ENCODE measurements at regions not wholly inside any gene's neighbourhood (a gene's known extent, or its start where the extent isn't known, plus 50 kb on each side); places are given as distances from the start of the nearest gene placed in this dataset.
"Not testable (repeated sequence)": the region's sequence is repeated elsewhere in the genome, so short reads cannot be mapped to it uniquely, and the experiment has no call there.

DNA sequence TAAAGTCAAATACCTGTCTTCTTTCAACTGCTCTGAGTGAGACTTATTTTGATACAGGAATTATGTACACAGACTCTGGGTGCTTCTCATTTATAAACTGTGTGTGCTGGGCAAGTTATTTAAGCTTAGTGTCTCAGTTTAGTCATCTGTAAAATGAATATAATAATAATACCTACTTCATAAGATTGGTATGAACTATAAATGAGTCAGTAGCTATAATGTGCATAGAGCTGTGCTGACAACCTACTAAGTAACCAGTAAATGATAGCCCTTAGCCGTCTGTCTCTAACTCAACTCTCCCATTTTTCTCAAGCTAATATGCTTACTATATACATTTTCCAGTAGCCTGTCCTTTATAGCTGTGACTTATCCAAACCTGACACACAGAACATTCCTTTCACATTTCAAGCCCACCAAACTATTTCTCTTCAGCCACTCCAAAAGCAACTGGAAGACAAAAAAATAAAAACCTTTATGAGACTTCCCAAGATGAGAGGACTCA, 319.8 kb downstream of the ETAA1 start:
- no peak for DNase-seq

DNA sequence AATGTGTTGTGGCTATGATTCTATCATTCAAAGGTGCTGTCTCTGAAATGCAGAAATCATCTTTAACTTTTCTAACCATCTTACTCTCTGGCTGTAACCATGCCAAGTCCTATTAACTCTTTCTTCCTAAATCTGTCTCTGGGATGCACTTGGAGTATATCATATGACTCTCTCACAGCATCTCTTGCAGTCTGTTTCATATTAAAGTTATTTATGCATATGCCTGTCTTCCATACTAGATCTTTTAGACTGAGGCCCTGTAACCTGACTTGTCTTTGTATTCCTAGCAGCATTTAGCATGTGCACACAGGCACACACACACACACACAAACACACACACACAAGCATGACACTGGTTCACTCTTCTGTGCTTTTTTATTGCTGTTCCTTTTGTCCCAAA, 320.6 kb downstream of the ETAA1 start:
- DNase-seq, result no peak

DNA sequence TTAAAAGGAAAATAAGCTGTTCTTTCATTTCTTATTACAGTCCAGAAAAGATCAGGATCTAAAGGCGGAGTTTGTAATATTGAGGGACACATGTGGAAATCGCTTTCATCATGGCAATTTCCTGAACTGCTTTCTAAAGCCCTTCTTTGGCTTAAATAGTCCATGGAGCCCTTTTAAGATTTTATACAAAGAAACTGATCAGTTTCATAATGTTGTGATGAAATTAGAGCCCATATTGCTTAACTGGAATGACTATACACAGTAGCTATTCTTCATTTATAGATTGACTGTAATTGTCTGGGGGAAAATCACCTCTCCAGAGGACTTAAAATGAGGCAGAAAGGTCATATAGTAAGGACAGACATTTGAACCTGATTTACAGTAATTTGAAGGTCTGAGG, 322.2 kb downstream of the ETAA1 start:
- DNase-seq, result no peak

DNA sequence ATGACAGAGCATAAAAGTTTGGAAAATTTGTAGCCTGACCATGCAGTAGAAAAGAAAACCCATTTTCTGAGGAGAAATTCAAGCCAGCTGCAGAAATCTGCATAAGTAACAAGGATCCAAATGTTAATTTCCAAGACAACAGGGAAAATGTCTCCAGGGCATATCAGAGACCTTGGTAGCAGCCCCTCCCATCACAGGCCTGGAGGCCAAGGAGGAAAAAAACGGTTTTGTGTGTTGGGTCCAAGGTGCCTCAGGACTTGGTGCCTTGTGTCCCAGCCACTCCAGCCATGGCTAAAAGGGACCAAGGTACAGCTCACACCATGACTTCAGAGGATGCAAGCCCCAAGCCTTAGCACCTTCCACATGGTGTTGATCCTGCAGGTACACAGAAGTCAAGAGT, 324.4 kb downstream of the ETAA1 start:
- DNase-seq, result no peak

DNA sequence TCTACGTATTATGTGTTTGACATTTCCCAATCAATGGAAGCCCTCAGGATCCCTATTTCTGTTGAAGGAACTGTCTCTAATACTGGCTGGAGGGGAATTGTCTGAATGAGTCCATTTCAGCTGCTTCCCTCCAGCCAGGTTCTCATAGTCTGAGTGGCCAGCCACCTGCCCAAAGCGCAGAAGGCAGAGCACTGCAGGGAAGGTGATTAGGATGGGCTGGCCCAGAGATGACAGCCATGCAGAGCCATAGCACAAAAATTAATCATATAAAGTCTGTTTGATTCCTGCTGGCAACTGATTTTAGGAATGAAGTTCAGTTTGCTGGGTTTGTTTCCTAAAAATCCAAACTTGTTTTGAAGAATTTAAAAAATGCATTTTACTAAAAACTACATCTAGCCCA, 327.1 kb downstream of the ETAA1 start:
- DNase-seq, result no peak

DNA sequence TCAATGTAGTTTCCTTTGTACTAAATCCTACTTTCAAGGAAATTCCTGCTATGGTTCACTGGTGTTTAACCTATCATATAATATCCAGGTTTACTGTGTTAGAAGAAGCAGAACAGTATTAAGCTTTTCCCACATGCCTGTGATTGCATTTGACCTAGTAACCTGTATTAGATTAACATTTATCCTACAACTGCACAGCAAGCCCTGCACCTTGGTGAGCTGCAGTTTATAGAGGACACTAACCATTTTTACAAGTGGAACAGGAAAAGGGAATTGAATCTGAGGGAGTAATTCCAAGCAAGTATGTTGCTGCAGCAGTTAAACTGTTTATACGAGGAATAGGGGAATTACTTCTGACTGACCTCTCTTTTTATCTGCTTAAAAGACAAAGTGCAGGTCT, 328.6 kb downstream of the ETAA1 start:
- DNase-seq, result no peak

DNA sequence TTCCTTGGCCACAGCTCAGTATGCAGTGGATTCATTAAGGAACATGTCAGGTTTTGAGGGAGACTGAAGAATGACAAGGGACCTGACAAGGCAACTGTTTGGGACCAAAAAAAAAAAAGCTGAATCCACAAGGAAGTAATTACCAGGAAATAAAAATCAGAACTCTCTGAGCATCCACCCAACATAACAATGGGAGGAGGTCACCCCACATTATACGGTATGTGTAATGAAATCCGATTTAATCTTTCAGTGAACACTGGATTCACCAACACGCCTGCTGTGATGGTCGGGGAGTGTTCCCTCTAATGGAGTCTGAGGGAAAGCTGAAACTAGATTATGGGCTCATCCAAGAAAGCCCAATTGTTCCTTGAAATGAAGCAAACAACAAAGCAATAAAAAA, 329.3 kb downstream of the ETAA1 start:
- no peak for DNase-seq

DNA sequence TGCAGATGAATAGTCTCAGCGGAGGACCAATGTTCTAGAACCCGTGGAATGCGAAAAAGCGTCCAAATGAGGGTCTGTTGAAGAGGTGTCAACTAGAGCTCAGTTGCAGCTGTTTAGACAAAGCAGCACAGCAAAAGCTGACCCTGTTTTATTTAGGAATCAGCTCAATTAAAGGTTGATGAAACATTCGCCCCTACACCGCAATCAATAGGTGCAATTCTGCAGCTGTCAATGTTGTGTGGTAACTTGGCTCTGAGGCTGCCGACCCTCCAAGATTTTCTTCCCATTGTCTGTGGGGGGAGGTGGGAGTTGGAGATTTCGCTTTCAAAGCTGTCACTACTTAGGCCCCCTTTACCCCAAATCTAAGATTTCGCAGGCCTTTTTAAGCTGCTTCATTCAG, 330.0 kb downstream of the ETAA1 start:
- no peak for DNase-seq

DNA sequence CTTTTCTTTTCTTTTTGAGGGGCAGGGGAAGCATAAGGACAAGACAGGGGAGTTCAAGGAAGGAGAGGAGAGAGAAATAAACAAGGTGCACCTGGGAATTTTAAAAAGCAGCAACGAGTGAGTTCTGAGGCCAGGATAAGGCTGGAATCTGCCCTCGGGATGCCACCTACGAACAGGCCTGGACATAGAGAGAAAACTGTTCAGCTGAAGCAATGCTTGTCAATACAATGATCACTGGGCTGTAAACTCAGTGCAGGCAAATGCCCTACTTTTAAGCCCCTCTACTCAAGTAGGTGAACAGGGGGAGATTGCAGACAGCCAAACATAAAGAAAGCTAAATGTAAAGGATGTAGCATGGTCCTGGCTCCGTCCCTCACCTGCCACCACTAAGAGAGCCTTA, 330.5 kb downstream of the ETAA1 start:
- no peak for DNase-seq

DNA sequence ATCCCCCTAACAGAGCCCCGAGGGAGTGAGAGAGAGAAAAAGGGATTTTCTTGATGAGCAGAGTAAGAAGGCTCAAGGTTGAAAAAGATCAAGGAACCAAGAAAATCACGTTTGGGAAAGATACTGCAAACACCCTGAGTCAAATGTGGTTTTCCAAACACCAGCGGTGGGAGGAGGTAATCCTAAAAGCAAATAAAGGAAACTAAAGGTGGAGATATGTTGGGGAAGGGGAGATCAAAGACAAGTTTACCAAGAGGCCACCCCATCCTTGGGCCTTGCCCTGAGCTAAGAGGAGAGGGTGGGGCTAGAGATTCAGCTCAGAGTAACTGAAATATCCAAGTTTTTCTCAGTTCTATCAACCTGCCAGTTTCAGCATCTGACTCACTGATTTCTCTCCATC, 332.3 kb downstream of the ETAA1 start:
- no peak for DNase-seq

DNA sequence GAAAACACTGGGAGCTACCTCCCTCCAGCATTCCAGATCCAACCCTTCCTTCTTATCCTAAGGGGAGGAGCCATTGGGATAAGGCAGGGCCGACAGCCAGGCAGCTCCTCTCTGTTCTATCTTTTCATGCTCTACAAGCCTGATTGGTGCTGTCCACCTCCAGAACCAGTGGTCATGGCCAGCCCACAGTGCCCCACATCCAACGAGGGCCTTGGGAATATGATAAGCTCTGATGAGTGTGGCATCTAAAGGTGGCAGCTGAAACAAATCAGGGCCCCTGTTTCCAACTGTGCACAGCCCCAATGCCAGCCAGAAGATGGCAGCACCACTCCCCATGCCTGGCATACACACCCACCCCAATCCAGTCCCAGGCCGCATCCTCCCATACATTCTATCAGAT, 329.3 kb downstream of the C1D start:
- DNase-seq, result no peak

DNA sequence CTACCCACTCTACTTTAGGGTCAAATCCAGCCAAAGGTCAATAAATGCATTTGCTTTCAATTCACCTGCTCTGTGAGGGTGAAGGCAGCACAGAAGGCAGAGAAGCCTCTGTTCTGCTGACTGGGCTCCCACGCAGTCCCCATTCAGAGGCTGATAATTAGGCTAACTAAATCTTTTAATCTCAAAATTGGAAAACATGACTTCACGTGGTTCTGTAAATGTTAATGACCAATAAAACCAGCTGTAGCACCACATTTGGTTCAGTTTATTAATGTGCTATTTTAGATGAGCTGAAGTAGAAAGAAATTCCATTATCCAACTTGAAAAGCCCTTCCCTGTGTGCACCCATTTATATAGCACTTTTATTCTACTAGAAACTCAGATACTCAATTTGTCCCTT, 310.6 kb downstream of the C1D start:
- no peak for DNase-seq

DNA sequence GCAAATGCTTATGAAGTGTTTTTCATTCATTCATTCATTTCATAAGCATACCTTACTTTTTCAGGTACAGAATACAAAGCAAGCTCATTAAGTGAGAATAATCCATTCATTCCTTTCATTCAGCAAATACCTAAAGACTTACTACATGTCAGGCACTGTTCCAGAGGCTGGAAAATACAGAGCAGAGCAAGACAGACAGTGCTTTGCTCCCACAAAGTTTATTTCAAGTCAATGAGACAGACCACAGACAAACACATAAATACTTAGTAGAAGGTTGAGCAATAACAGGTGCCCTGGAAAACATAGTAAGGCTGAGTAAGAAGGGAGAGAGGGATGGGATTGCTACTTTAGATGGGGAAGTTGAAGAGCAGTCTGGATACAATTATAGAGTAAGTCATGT, 309.8 kb downstream of the C1D start:
- DNase-seq, result no peak

DNA sequence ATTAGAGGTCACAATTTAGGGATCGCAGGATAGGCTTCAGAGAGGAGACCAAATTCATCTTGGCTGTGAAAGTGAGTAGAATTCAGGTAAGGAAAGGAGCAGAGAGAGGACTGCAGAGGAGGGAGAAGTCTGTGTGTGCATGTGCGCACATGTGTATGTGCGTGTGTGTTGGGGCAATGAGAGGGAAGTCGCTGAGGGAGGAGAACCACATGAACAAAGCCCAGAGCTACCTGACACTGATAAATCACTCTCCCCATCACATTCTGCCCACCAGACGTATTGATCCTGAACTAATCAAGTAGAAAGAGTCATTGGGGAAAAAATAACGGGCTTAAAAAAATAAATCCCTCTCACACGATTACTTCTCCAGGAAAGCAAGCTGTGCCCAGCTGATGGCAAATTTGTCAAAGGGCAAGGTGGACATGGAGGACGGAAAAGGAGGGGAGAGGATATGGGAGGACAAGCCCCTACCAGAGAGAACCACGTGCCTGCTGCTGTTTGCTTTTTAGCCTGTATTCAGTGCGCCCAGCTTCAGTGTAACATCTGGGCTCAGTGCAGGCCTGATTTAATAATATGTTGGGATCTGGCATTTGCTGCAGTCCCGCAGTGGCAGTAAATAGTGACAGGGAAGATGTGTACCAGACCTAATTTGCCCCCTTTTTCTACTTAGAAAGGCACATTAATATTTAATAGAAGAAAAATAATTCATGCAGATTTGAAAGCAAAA, 307.5 kb downstream of the C1D start:
- DNase-seq, result no peak

DNA sequence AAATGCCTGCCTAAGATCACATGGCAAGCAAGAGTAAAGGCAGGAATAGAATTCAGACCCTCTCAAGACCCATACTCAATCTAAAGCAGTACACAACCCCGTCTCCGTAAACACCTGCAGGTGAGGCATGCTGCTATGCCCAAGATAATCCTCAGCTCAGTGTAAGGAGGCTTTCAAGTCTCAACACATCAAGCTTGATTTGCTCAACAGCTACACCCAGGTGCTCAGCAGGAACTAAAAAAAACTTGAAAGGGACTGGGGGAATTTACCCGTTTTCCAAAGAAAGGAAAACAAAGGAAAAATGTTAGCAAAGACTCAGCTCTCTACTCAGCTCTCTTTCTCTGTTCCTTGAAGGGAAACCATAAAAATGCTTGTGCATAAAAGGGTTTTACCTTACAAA, 301.8 kb downstream of the C1D start:
- no peak for DNase-seq

DNA sequence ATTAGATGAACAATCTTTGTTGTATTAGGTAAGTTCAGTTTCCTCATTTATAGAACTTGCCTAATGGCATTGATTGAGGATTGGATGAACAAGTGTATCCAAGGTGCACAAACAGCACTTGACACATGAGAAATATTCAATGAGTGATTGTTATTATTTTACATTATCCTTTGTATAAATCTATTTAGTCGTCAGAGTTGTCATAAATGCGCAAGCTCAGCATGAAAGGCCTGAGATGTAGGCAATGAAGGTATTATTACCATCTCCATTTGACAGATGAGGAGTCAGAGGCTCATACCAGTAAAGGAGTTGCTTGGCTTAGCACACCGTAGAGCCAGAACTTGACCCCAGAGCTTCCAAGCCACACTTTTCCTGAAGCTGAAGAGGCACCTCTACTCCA, 291.4 kb downstream of the C1D start:
- DNase-seq, result no peak

DNA sequence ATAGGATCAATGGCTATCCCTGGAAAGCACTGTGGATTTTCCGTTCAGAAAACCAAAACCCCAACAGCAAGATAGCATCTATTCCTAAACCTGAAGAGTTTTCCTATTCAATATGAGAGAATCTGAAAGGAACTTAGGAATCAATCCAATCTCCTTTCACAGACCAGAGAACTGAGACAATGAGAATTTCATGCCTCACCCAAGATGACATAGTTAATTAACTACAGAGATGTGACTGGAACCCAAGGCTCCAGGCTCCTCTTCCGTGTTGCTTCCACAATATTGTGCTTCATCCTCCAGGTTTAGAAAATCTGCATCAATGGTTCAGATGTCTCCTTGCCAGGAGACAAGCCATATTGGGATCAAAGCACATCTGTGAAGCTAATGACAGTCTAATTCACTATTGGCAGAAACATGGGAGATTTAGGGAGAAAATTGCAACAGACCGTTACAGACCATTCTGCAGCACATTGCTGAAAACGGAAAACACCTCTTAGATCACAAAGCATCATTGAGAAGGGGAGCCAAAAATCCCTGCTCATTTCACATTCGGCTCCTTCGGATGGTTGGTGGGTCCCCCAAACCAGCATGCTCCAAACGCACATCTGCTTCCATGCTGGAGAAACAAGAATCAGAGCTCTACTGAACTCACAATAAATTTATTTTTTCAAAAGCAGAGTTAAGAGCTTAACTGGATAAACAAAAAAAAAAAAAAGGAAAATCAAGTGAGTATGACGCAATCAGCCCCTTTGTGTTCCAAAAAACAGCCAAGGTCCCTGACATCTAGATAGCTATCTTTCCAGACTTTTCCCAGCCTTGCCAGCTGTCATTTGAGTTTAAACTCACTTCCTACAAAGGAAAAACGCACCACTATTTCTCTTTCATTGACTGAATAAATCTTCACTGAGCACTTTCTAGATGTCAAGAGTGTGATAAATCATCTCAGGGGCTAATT, 290.3 kb downstream of the C1D start:
- no peak for DNase-seq

DNA sequence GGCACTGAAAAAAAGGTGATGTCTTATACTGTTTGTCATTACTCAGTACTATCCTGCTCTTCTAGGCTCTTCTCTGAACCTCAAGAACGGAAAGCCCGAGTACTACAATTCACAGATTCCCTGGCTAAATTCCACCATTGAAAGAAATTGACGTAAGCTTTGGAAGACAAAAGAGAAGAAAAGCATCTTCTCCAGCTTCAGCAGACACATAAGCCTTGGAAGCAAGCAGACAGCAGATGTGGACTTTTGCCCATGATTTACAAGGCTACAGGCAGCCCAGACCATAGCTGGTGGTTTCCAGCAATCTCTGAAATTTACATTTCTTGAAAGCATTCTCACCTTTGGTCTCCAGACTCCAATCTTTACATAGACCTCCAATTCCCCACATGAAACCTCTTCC, 289.0 kb downstream of the C1D start:
- DNase-seq, result no peak

DNA sequence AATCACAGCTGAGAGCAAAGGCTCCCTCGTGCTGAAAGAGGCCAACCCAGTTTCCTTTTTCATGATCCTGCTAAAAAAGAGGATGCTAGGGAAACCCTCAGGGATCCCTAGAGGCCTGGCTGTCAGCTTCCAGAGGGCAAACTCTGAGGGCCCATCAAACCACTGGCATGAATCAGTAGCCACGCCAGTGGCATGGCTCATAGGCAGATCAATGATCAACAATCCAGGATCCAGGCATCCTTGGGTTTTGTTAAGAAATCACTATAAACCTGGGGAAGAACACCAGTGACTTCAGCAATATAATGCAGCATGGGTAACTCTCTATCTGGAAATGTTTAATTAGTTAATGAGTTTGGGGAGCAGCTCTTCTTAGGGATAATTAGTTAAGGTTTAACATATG, 286.5 kb downstream of the C1D start:
- DNase-seq, result no peak

DNA sequence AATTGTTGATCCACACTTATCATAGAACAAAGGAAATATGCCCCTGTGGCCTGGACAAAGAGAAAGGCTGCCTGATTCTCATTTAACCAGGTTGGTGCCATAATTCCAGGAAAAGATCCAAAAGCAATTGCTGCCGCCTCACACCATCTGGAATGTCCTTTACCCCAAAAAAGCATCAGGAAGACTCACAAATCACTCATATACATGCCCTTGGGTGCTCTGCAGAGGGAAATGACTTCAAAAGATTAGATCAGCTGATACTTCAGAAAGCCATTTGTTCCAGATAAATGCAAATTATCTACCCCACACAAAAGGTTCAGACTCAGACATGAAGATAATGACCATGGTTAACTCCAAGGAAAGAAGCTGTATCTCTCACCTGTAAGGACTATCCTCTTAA, 285.8 kb downstream of the C1D start:
- DNase-seq, result no peak

DNA sequence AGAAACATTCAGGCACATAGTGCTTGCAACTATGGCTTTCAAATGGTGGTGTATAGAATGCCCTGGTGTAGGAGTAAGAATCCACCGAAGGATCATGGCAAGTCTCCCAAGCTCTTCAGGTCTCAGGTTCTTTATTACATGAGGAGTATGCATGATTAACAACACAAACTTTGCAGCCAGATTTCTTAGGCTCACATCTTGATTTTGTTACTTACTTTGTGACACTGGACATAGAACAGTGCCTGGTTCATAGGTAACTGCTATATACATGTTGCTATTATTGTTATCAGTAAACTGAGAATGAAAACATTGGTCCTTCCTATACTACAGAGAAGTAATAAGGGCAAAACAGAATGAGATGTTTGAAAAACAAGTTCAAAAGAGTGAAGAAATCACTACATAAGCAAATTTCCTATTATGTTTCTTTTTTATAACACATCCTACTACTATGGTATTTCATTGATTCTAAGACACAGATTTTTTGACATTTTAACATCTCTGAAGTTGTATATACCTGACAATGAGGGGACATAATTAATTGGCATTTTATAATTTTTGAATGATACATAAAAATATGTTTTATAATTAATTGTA, 284.9 kb downstream of the C1D start:
- no peak for DNase-seq

DNA sequence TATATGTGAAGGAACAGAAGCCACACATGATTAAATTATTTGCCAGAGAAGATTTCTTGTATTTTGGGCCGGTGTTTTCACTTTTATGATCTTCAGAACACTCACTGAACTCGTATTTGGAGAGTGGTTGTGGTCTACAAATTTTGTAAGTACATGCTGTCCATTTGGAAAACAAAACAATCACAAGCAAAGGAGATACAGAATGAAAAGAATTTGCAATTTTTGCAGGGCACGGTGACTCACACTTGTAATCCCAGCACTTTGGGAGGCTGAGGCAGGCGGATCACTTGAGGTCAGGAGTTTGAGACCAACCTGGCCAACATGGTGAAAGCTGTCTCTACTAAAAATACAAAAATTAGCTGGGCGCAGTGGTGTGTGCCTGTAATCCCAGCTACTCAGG, 282.0 kb downstream of the C1D start:
- DNase-seq, result not testable (repeated sequence)

DNA sequence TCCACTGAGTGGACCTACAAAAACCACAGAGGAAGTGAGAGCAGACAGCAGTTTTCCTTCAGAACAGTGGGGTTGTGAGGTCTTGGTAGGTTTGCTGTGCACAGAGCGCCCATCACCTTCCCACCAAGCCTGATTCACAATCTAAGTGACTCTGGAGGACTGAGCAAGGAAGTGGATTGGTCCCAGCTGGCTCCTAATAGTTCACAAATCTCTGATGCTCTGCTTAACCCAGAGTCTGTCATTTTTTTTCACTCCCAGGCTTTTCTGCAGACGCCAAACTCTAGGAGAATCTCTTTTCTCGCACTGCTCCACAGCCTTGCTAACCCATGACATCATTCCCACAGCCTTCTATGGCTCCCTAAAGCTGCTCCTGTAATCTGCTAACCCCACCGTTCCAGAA, 280.4 kb downstream of the C1D start:
- DNase-seq, result no peak

DNA sequence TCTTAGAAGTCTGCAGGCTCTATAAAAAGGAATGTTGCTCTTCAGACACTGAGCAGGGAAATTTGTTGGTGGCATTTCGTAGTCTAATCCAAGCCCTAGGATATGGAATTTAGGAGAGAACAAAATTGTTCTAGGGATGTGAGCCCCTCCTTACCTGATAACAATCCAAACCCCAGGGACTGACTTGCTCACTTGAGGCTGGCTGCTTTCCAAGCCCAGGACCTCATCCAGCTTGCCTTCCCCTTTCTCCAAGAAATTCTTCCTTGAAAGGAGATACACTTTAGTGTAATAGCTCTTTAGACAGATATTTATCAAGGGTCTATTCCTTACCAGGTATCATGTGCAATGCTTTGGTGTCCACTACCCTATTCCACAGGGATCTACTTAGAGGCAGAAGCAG, 279.8 kb downstream of the C1D start:
- DNase-seq, result no peak

All from NCI-H2081 treated with DMSO at 0.1 percent for 48 hours (cell line).